ENCODE measurements at regions not wholly inside any gene's neighbourhood (a gene's known extent, or its start where the extent isn't known, plus 50 kb on each side); places are given as distances from the start of the nearest gene placed in this dataset.

GRCh38 chr1:29893806-29894205 lies 657.5 kb downstream of the PTPRU start:
- TF ChIP-seq, protein P1, sequence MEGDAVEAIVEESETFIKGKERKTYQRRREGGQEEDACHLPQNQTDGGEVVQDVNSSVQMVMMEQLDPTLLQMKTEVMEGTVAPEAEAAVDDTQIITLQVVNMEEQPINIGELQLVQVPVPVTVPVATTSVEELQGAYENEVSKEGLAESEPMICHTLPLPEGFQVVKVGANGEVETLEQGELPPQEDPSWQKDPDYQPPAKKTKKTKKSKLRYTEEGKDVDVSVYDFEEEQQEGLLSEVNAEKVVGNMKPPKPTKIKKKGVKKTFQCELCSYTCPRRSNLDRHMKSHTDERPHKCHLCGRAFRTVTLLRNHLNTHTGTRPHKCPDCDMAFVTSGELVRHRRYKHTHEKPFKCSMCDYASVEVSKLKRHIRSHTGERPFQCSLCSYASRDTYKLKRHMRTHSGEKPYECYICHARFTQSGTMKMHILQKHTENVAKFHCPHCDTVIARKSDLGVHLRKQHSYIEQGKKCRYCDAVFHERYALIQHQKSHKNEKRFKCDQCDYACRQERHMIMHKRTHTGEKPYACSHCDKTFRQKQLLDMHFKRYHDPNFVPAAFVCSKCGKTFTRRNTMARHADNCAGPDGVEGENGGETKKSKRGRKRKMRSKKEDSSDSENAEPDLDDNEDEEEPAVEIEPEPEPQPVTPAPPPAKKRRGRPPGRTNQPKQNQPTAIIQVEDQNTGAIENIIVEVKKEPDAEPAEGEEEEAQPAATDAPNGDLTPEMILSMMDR (IDR thresholded peaks at IDR 0.05): no peak
- no peak overlapping the region for H3K4me3 ChIP-seq
- intact Hi-C loops (cut with DNase I): loop anchor here in 1 of 10 donors (10.0 kb wide), 1 partner anchor 99 kb away; no protein-coding TSS in a partner anchor
- WGBS, 2 donors: 91 to 95% methylated on average over 5 of the region's 5 CpGs
- no peaks in the 10 kb centered on the region for H3K36me3 ChIP-seq
- peaks cover 0 to 18% (median 8%) of the 10 kb centered on the region in 7 donors for H3K27me3 ChIP-seq
- DNase-seq (no peak), ATAC-seq (no peak)
- H3K9me3 ChIP-seq: no peaks in the 10 kb centered on the region
- H3K4me1 ChIP-seq: peaks cover 0 to 6% (median 0%) of the 10 kb centered on the region in 9 donors
- no peak overlapping the region for H3K27ac ChIP-seq

- TF ChIP-seq, protein P1 (IDR thresholded peaks at IDR 0.05): no peak
- DNase-seq (no peak), ATAC-seq (no peak)
- Histone ChIP-seq H3K27ac (no peak overlapping the region), H3K36me3 (no peaks in the 10 kb centered on the region), H3K9me3 (no peaks in the 10 kb centered on the region), H3K4me3 (no peak overlapping the region), H3K4me1 (peaks cover 0 to 6% (median 0%) of the 10 kb centered on the region in 9 donors), H3K27me3 (peaks cover 0 to 18% (median 8%) of the 10 kb centered on the region in 7 donors)
- WGBS, 2 donors: 74 to 75% methylated on average over 7 of the region's 7 CpGs
- intact Hi-C loops (cut with DNase I): loop anchor here in 1 of 10 donors (10.0 kb wide), 1 partner anchor 98 kb away; no protein-coding TSS in a partner anchor
These were observed 656.9 kb downstream of the PTPRU start for GRCh38 chr1:29893046-29893723.

DNA sequence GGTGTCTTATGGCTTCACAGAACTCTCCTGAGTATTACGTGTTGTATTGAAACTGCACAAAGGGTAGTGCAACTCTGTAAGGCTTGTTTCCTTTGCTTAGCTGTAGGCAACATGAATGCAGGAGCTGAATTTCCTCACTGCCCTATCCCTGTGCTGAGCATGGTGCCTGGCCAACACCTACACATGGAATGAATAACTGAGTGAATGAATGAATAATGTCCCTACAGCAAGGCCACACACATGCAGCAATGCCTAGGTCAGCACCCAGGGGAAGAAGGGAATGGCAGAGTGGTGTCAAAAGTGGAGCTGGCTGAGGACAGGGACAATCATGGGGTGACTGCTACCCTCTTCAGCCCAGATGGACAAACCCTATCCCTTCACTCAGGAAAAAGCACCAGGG lies 655.9 kb downstream of the PTPRU start:
- DNase-seq (no peak), ATAC-seq (no peak)
- no peaks in the 10 kb centered on the region for H3K9me3 ChIP-seq
- H3K4me1 ChIP-seq: peaks cover 0 to 5% (median 0%) of the 10 kb centered on the region in 9 donors
- intact Hi-C loops (cut with DNase I): loop anchor here in 1 of 10 donors (10.0 kb wide), 1 partner anchor 97 kb away; no protein-coding TSS in a partner anchor
- no peaks in the 10 kb centered on the region for H3K36me3 ChIP-seq
- no peak overlapping the region for H3K27ac ChIP-seq
- peaks cover 0 to 18% (median 8%) of the 10 kb centered on the region in 7 donors for H3K27me3 ChIP-seq
- 66 to 70% methylated on average over 1 of the region's 1 CpG for WGBS, 2 donors
- H3K4me3 ChIP-seq: no peak overlapping the region
- TF ChIP-seq, protein P1 (IDR thresholded peaks at IDR 0.05): no peak

GRCh38 chr1:29890201-29890959 lies 654.1 kb downstream of the PTPRU start:
- intact Hi-C loops (cut with DNase I): loop anchor here in 1 of 10 donors (10.0 kb wide), 1 partner anchor 96 kb away; no protein-coding TSS in a partner anchor
- H3K27ac ChIP-seq: no peak overlapping the region
- 69 to 75% methylated on average over 7 of the region's 7 CpGs for WGBS, 2 donors
- H3K27me3 ChIP-seq: peaks cover 0 to 16% (median 6%) of the 10 kb centered on the region in 7 donors
- no peak overlapping the region for H3K4me3 ChIP-seq
- no peak for DNase-seq
- H3K4me1 ChIP-seq: no peaks in the 10 kb centered on the region
- no peaks in the 10 kb centered on the region for H3K36me3 ChIP-seq
- TF ChIP-seq, protein P1 (IDR thresholded peaks at IDR 0.05): no peak
- no peak for ATAC-seq
- no peaks in the 10 kb centered on the region for H3K9me3 ChIP-seq

All from heart right ventricle (tissue), 16 donors.